H1 (cell line): ENCODE measurements at regions not wholly inside any gene's neighbourhood (a gene's known extent, or its start where the extent isn't known, plus 50 kb on each side); places are given as distances from the start of the nearest gene placed in this dataset.

Experiments used
- CTCF ChIA-PET: fragments of 300-600 bp; sonication (Branson Sonifier 250); formaldehyde crosslinking; loops from one replicate; lab custom pipeline; 2021; ENCODE audit not compliant: partially characterized antibody; lab: Charles Lee
- POLR2A ChIA-PET: fragments of 300-600 bp; sonication (Branson Sonifier 250); formaldehyde crosslinking; loops from one replicate; lab custom pipeline; 2021; ENCODE audit warnings: inconsistent platforms; ENCODE audit not compliant: partially characterized antibody; lab: Charles Lee
- DNase-seq, 2 experiments: peaks; one replicate each; pipeline versions ENCODE4 v3.0.0 to v3.0.0-alpha.2; 2010 to 2022; ENCODE audit warnings: low spot score in 2 of 2, low read depth in 1 of 2, mixed read lengths in 1 of 2
- FAIRE-seq: peaks from 2 replicates; lab custom pipeline; 2011; peaks lifted over from hg19 to GRCh38; lab: Jason Lieb, UNC
- H2AFZ ChIP-seq: 2 replicates; pipeline ENCODE4 v1.8.1; 2012; ENCODE audit warnings: low read length, inconsistent platforms
- H2AK5ac ChIP-seq: 2 replicates; pipeline ENCODE4 v1.6.1; 2013; ENCODE audit warnings: low read depth, low read length
- H2BK120ac ChIP-seq: replicated peaks from 2 replicates; pipeline ENCODE3; 2013; ENCODE audit warnings: low read depth, low read length, inconsistent platforms
- H2BK12ac ChIP-seq: 2 replicates; pipeline ENCODE4 v1.6.1; 2013; ENCODE audit warnings: low read depth, low read length
- H2BK15ac ChIP-seq: 2 replicates; pipeline ENCODE4 v1.6.1; 2013; ENCODE audit warnings: low read length
- H2BK20ac ChIP-seq: 2 replicates; pipeline ENCODE4 v1.6.1; 2013; ENCODE audit warnings: low read length
- H2BK5ac ChIP-seq: 2 replicates; pipeline ENCODE4 v1.6.1; 2013; ENCODE audit warnings: low read depth, low read length
- H3K14ac ChIP-seq: 2 replicates; pipeline ENCODE4 v1.6.1; 2013; ENCODE audit warnings: inconsistent platforms; ENCODE audit not compliant: insufficient read length
- H3K18ac ChIP-seq: 2 replicates; pipeline ENCODE4 v1.6.1; 2013; ENCODE audit warnings: low read length; ENCODE audit errors: extremely low read depth
- H3K23ac ChIP-seq: 2 replicates; pipeline ENCODE4 v1.6.1; 2013; ENCODE audit warnings: inconsistent platforms; ENCODE audit not compliant: insufficient read length
- H3K23me2 ChIP-seq: 2 replicates; pipeline ENCODE4 v1.6.1; 2013; ENCODE audit warnings: low read depth, low read length
- H3K27ac ChIP-seq: 2 replicates; pipeline ENCODE4 v1.6.1; 2011; ENCODE audit warnings: low read depth, low read length, inconsistent platforms
- H3K27me3 ChIP-seq, 4 experiments: replicated peaks in 1 of 4; 1 replicate in 1 of 4; 2 replicates in 3 of 4; pipeline versions ENCODE4 v1.6.1 to v1.8.1; 2011 to 2013; ENCODE audit warnings: low read length in 3 of 4, mild to moderate bottlenecking in 3 of 4, inconsistent platforms in 2 of 4, mixed read lengths in 2 of 4, moderate library complexity in 1 of 4; ENCODE audit not compliant: control insufficient read depth in 3 of 4, insufficient read depth in 3 of 4; ENCODE audit errors: extremely low read depth in 1 of 4
- H3K36me3 ChIP-seq, 4 experiments: 2 replicates each; pipeline versions ENCODE4 v1.6.1 to v1.8.1; 2011 to 2013; ENCODE audit warnings: mild to moderate bottlenecking in 4 of 4, low read length in 3 of 4, moderate library complexity in 2 of 4, control low read depth in 1 of 4, inconsistent platforms in 1 of 4; ENCODE audit not compliant: insufficient read depth in 4 of 4, control insufficient read depth in 2 of 4
- H3K4ac ChIP-seq: replicated peaks from 2 replicates; pipeline ENCODE3; 2013; ENCODE audit warnings: low read length, low read depth, mixed read lengths, inconsistent platforms; ENCODE audit not compliant: insufficient read length
- H3K4me1 ChIP-seq, 4 experiments: replicated peaks in 1 of 4; 1 replicate in 1 of 4; 2 replicates in 3 of 4; pipeline versions ENCODE4 v1.6.1 to v1.8.1; 2011 to 2013; ENCODE audit warnings: low read length in 3 of 4, inconsistent platforms in 2 of 4, mixed read lengths in 1 of 4; ENCODE audit not compliant: insufficient read depth in 4 of 4, control insufficient read depth in 3 of 4
- H3K4me2 ChIP-seq, 2 experiments: 2 replicates each; pipeline versions ENCODE4 v1.6.1 to v1.8.1; 2011 to 2013; ENCODE audit warnings: low read depth in 2 of 2, low read length in 2 of 2, control low read depth in 1 of 2, inconsistent platforms in 1 of 2, mild to moderate bottlenecking in 1 of 2; ENCODE audit not compliant: insufficient read depth in 1 of 2
- H3K4me3 ChIP-seq, 4 experiments: fragments of 200-600, 300-600 bp in 1 of 4; sonication (generic), shearing (Covaris generic), sonication (Bioruptor Twin) in 1 of 4; 2 replicates each; pipeline versions ENCODE4 v1.5.1 to v1.8.1; 2011 to 2016; ENCODE audit warnings: low read length in 4 of 4, low read depth in 3 of 4, control low read depth in 2 of 4, inconsistent platforms in 2 of 4, mild to moderate bottlenecking in 2 of 4, mixed read lengths in 1 of 4, moderate library complexity in 1 of 4; ENCODE audit not compliant: insufficient read depth in 2 of 4; ENCODE audit errors: extremely low read depth in 1 of 4
- H3K56ac ChIP-seq: replicated peaks from 2 replicates; pipeline ENCODE3; 2013; ENCODE audit warnings: low read depth, mild to moderate bottlenecking, mixed read lengths, low read length, inconsistent platforms; ENCODE audit not compliant: insufficient read length
- H3K79me1 ChIP-seq: 2 replicates; pipeline ENCODE4 v1.6.1; 2013; ENCODE audit warnings: low read depth, low read length, control low read depth
- H3K79me2 ChIP-seq, 2 experiments: 2 replicates each; pipeline versions ENCODE4 v1.6.1 to v1.8.1; 2012 to 2013; ENCODE audit warnings: low read length in 2 of 2, mild to moderate bottlenecking in 2 of 2, inconsistent platforms in 1 of 2; ENCODE audit not compliant: insufficient read depth in 2 of 2, control insufficient read depth in 1 of 2
- H3K9ac ChIP-seq, 4 experiments: replicated peaks in 1 of 4; 1 replicate in 1 of 4; 2 replicates in 3 of 4; pipeline versions ENCODE4 v1.6.1 to v1.8.1; 2011 to 2013; ENCODE audit warnings: low read depth in 3 of 4, low read length in 3 of 4, control low read depth in 2 of 4, mild to moderate bottlenecking in 2 of 4, moderate library complexity in 2 of 4, inconsistent platforms in 1 of 4; ENCODE audit errors: extremely low read depth in 1 of 4
- H3K9me3 ChIP-seq, 2 experiments: 2 replicates each; pipeline versions ENCODE4 v1.6.1 to v1.8.1; 2012 to 2013; ENCODE audit warnings: mild to moderate bottlenecking in 2 of 2, moderate library complexity in 2 of 2, control low read depth in 1 of 2, inconsistent platforms in 1 of 2, low read depth in 1 of 2, low read length in 1 of 2, mixed read lengths in 1 of 2; ENCODE audit not compliant: insufficient read depth in 2 of 2
- H4K20me1 ChIP-seq, 2 experiments: replicated peaks in 1 of 2; 2 replicates each; pipeline versions ENCODE3 to v1.8.1; 2011 to 2013; ENCODE audit warnings: inconsistent platforms in 2 of 2, low read length in 2 of 2, mild to moderate bottlenecking in 1 of 2; ENCODE audit not compliant: insufficient read depth in 2 of 2, control insufficient read depth in 1 of 2
- H4K5ac ChIP-seq: 2 replicates; pipeline ENCODE4 v1.6.1; 2013; ENCODE audit warnings: low read length, low read depth, mixed read lengths, inconsistent platforms; ENCODE audit not compliant: insufficient read length
- H4K8ac ChIP-seq: 2 replicates; pipeline ENCODE4 v1.8.0; 2013; ENCODE audit warnings: mild to moderate bottlenecking, moderate library complexity, low read length, inconsistent platforms; ENCODE audit not compliant: insufficient read depth; ENCODE audit errors: extremely low read depth
- H4K91ac ChIP-seq: replicated peaks from 2 replicates; pipeline ENCODE3; 2013; ENCODE audit warnings: low read length, mixed read lengths, inconsistent platforms; ENCODE audit not compliant: insufficient read length
- CHD2 ChIP-seq: IDR thresholded peaks from 2 replicates; pipeline ENCODE4 v1.6.1; 2012; ENCODE audit warnings: low read length, improper control_type of control experiment
- EGR1 ChIP-seq: IDR thresholded peaks from 2 replicates; pipeline ENCODE4 v1.6.1; 2011; ENCODE audit warnings: low read depth, low read length, borderline replicate concordance
- GTF2F1 ChIP-seq: IDR thresholded peaks from 2 replicates; pipeline ENCODE4 v1.6.1; 2012; ENCODE audit warnings: low read depth, low read length, improper control_type of control experiment, borderline replicate concordance
- PHF8 ChIP-seq: fragments of 200-600 bp; sonication (generic); conservative IDR thresholded peaks from 2 replicates; pipeline ENCODE4 v1.7.1; 2012; ENCODE audit warnings: low read depth, mild to moderate bottlenecking, inconsistent platforms, low read length, moderate library complexity
- POLR2AphosphoS5 ChIP-seq: IDR thresholded peaks from 2 replicates; pipeline ENCODE4 v1.6.1; 2011; ENCODE audit warnings: low read depth, low read length
- RBBP5 ChIP-seq: IDR thresholded peaks from 2 replicates; pipeline ENCODE4 v1.7.1; 2012; ENCODE audit warnings: low read depth, mild to moderate bottlenecking, inconsistent platforms, low read length, moderate library complexity, borderline replicate concordance
- RFX5 ChIP-seq: IDR thresholded peaks from 2 replicates; pipeline ENCODE4 v1.6.1; 2011; ENCODE audit warnings: low read depth, low read length, improper control_type of control experiment, borderline replicate concordance
- RXRA ChIP-seq: IDR thresholded peaks from 2 replicates; pipeline ENCODE4 v1.6.1; 2011; ENCODE audit warnings: low read depth, mild to moderate bottlenecking, low read length, moderate library complexity; ENCODE audit not compliant: insufficient read depth
- SIX5 ChIP-seq: IDR thresholded peaks from 2 replicates; pipeline ENCODE4 v1.6.1; 2011; ENCODE audit warnings: mild to moderate bottlenecking, low read depth, low read length
- SP4 ChIP-seq: IDR thresholded peaks from 2 replicates; pipeline ENCODE4 v1.6.1; 2012; ENCODE audit warnings: low read length, inconsistent platforms
- SUZ12 ChIP-seq: fragments of 200-600 bp; sonication (generic); IDR thresholded peaks from 2 replicates; pipeline ENCODE4 v1.6.1; 2012; ENCODE audit warnings: mild to moderate bottlenecking, inconsistent platforms, low read length, moderate library complexity, mixed read lengths
- TEAD4 ChIP-seq: IDR thresholded peaks from 2 replicates; pipeline ENCODE4 v1.6.1; 2012; ENCODE audit warnings: low read depth, low read length, inconsistent platforms, mixed read lengths
- WGBS, 2 experiments: shearing (Covaris generic) in 1 of 2; methylation state at CpG; one replicate each; pipeline versions ENCODE4 v1.1.6 to v1.1.7; 2013 to 2015; ENCODE audit warnings: low lambda C conversion rate in 2 of 2, mixed read lengths in 2 of 2, inconsistent platforms in 1 of 2, low coverage in 1 of 2, missing lambda C conversion rate in 1 of 2; ENCODE audit not compliant: insufficient replicate concordance in 2 of 2, insufficient coverage in 1 of 2, insufficient read length in 1 of 2; ENCODE audit errors: extremely low coverage in 1 of 2, missing lambda C conversion rate in 1 of 2; 5-methylcytosine and 5-hydroxymethylcytosine counted together
- TF ChIP-seq, protein P1 (sequence below): IDR thresholded peaks from 2 replicates; pipeline ENCODE4 v1.6.1; 2011; ENCODE audit warnings: low read length, improper control_type of control experiment
- TF ChIP-seq, protein P2 (sequence below): IDR thresholded peaks from 2 replicates; pipeline ENCODE4 v1.6.1; 2012; ENCODE audit warnings: inconsistent platforms

DNA sequence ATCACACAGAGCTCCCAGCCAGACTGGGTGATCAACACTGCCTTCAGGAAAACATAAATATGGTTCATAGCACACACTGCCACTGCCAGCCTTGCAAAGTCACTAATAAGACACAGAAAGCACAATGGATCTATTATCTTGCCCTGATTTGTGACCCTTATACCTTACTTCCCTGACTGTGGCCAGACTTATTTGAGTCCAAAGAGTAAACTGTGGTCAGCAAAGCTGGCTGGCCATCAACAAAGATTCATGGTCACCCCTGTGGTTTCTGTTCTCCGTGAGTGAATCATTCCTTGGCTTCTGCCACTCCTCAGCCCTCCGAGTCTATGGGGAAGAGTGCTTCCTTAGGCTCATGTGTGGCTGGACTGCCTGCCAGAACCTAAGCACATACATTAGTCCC lies 437.7 kb downstream of the RAP2B start:
- Histone ChIP-seq H3K4me2 (no peak overlapping the region), H3K18ac (no peak overlapping the region), H4K5ac (no peak overlapping the region), H3K23ac (no peak overlapping the region), H3K9ac (no peak overlapping the region), H3K79me2 (no peaks in the 10 kb centered on the region), H4K20me1 (no peaks in the 10 kb centered on the region), H4K91ac (no peak overlapping the region), H2BK5ac (no peak overlapping the region), H3K27ac (no peak overlapping the region), H2BK20ac (no peak overlapping the region), H3K14ac (no peak overlapping the region), H2BK120ac (no peak overlapping the region), H4K8ac (no peak overlapping the region), H3K9me3 (no peaks in the 10 kb centered on the region), H2BK15ac (no peak overlapping the region), H3K56ac (no peak overlapping the region), H2AFZ (peak overlapping the region; percentile 57; the same call in 1 of the 2 replicates), H2BK12ac (no peak overlapping the region), H3K4me1 (no peaks in the 10 kb centered on the region), H3K79me1 (no peaks in the 10 kb centered on the region), H2AK5ac (no peak overlapping the region), H3K4ac (no peak overlapping the region), H3K4me3 (no peak overlapping the region), H3K27me3 (no peaks in the 10 kb centered on the region), H3K23me2 (no peaks in the 10 kb centered on the region), H3K36me3 (no peaks in the 10 kb centered on the region)
- ChIA-PET CTCF (no interaction called here), POLR2A (no interaction called here)
- 92% methylated on average over 2 of the region's 2 CpGs; no CpG with 5 or more reads in 1 of the 2 experiments for WGBS, 2 experiments
- FAIRE-seq, result no peak
- DNase-seq, result no peak
- TF ChIP-seq SIX5 (no peak), GTF2F1 (no peak), RFX5 (no peak), PHF8 (no peak), POLR2AphosphoS5 (no peak), SP4 (no peak), RXRA (no peak), CHD2 (no peak), RBBP5 (no peak), EGR1 (no peak), TEAD4 (no peak), SUZ12 (no peak)
- TF ChIP-seq, protein P1, sequence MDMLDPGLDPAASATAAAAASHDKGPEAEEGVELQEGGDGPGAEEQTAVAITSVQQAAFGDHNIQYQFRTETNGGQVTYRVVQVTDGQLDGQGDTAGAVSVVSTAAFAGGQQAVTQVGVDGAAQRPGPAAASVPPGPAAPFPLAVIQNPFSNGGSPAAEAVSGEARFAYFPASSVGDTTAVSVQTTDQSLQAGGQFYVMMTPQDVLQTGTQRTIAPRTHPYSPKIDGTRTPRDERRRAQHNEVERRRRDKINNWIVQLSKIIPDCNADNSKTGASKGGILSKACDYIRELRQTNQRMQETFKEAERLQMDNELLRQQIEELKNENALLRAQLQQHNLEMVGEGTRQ, result no peak
- TF ChIP-seq, protein P2, sequence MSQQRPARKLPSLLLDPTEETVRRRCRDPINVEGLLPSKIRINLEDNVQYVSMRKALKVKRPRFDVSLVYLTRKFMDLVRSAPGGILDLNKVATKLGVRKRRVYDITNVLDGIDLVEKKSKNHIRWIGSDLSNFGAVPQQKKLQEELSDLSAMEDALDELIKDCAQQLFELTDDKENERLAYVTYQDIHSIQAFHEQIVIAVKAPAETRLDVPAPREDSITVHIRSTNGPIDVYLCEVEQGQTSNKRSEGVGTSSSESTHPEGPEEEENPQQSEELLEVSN, result no peak
